ENCODE measurements at regions not wholly inside any gene's neighbourhood (a gene's known extent, or its start where the extent isn't known, plus 50 kb on each side); places are given as distances from the start of the nearest gene placed in this dataset.

GRCh38 chr11:69985641-69986439 lies 92.3 kb upstream of the ANO1 start:
- no peaks in the 10 kb centered on the region for H3K79me2 ChIP-seq (ENCODE audit: control insufficient read depth, insufficient read depth, low read length)
- POLR2A ChIA-PET: no interaction called here
- Mint-ChIP-seq H3K4me3 (no peak overlapping the region), H3K4me1 (peaks cover 9% of the 10 kb centered on the region), H3K9me3 (ENCODE audit: insufficient read depth) (no peaks in the 10 kb centered on the region), H3K27ac (no peak overlapping the region), H3K27me3 (peaks cover 61% of the 10 kb centered on the region)
- H3K4me1 ChIP-seq (ENCODE audit: control insufficient read depth in 2 of 2, insufficient read depth in 2 of 2, low read length in 2 of 2): peaks cover 18 to 19% of the 10 kb centered on the region in 2 donors
- H3K36me3 ChIP-seq (replicated peaks in 1 of 2; ENCODE audit: control extremely low read depth in 1 of 2, control insufficient read depth in 1 of 2, extremely low read depth in 1 of 2, insufficient read depth in 2 of 2, low read length in 1 of 2): no peaks in the 10 kb centered on the region
- H3K27me3 ChIP-seq (replicated peaks in 1 of 4; ENCODE audit: control extremely low read depth in 1 of 4, control insufficient read depth in 3 of 4, insufficient read depth in 4 of 4, low read length in 3 of 4): peaks cover 0 to 35% (median 13%) of the 10 kb centered on the region in 4 experiments
- no peak for DNase-seq
- 5% methylated on average over 75 of the region's 75 CpGs for WGBS (ENCODE audit: insufficient coverage)
- peak overlapping the region; percentile 42 for H3K4me2 ChIP-seq (replicated peaks; ENCODE audit: low read depth, low read length, poor library complexity, severe bottlenecking)
- no peaks in the 10 kb centered on the region for H4K20me1 ChIP-seq (ENCODE audit: control insufficient read depth, insufficient read depth, low read length, poor library complexity, severe bottlenecking)
- ATAC-seq (ENCODE audit: low read depth): no peak
- TF ChIP-seq EZH2 (IDR thresholded peaks at IDR 0.05; ENCODE audit: borderline replicate concordance, insufficient read depth, low read depth, low read length, poor library complexity, severe bottlenecking) (no peak), CTCF (IDR thresholded peaks at IDR 0.05) (no peak)
- H3K27ac ChIP-seq (ENCODE audit: low read length in 2 of 2): no peak overlapping the region
- no peak overlapping the region for H3K9ac ChIP-seq (ENCODE audit: low read length)
- H3K4me3 ChIP-seq (ENCODE audit: control extremely low read depth in 1 of 5, extremely low read depth in 1 of 5, insufficient read depth in 1 of 5, low read depth in 2 of 5, low read length in 4 of 5): no peak overlapping the region
- intact Hi-C loops (cut with micrococcal nuclease): no loop called here
- peaks cover 0 to 11% (median 0%) of the 10 kb centered on the region in 3 donors for H3K9me3 ChIP-seq (ENCODE audit: control extremely low read depth in 1 of 3, control insufficient read depth in 2 of 3, insufficient read depth in 1 of 3, low read length in 2 of 3)
- no peak overlapping the region for H2AFZ ChIP-seq (ENCODE audit: insufficient read depth, low read depth, low read length, poor library complexity, severe bottlenecking)
- CTCF ChIA-PET: no interaction called here

- Histone ChIP-seq H4K20me1 (ENCODE audit: control insufficient read depth, insufficient read depth, low read length, poor library complexity, severe bottlenecking) (no peaks in the 10 kb centered on the region), H3K9ac (ENCODE audit: low read length) (no peak overlapping the region), H3K79me2 (ENCODE audit: control insufficient read depth, insufficient read depth, low read length) (no peaks in the 10 kb centered on the region), H3K9me3 (ENCODE audit: control extremely low read depth in 1 of 3, control insufficient read depth in 2 of 3, insufficient read depth in 1 of 3, low read length in 2 of 3) (peaks cover 0 to 9% (median 0%) of the 10 kb centered on the region in 3 donors), H3K4me3 (ENCODE audit: control extremely low read depth in 1 of 5, extremely low read depth in 1 of 5, insufficient read depth in 1 of 5, low read depth in 2 of 5, low read length in 4 of 5) (no peak overlapping the region), H3K4me1 (ENCODE audit: control insufficient read depth in 2 of 2, insufficient read depth in 2 of 2, low read length in 2 of 2) (peaks cover 18 to 19% of the 10 kb centered on the region in 2 donors), H3K27me3 (replicated peaks in 1 of 4; ENCODE audit: control extremely low read depth in 1 of 4, control insufficient read depth in 3 of 4, insufficient read depth in 4 of 4, low read length in 3 of 4) (peaks cover 0 to 39% (median 13%) of the 10 kb centered on the region in 4 experiments), H3K36me3 (replicated peaks in 1 of 2; ENCODE audit: control extremely low read depth in 1 of 2, control insufficient read depth in 1 of 2, extremely low read depth in 1 of 2, insufficient read depth in 2 of 2, low read length in 1 of 2) (no peaks in the 10 kb centered on the region), H3K27ac (ENCODE audit: low read length in 2 of 2) (no peak overlapping the region), H3K4me2 (replicated peaks; ENCODE audit: low read depth, low read length, poor library complexity, severe bottlenecking) (peak overlapping the region; percentile 42), H2AFZ (ENCODE audit: insufficient read depth, low read depth, low read length, poor library complexity, severe bottlenecking) (no peak overlapping the region)
- WGBS (ENCODE audit: insufficient coverage): 8% methylated on average over 4 of the region's 17 CpGs
- Mint-ChIP-seq H3K4me3 (no peak overlapping the region), H3K27me3 (peaks cover 61% of the 10 kb centered on the region), H3K9me3 (ENCODE audit: insufficient read depth) (no peaks in the 10 kb centered on the region), H3K27ac (no peak overlapping the region), H3K4me1 (peaks cover 9% of the 10 kb centered on the region)
- intact Hi-C loops (cut with micrococcal nuclease): no loop called here
- TF ChIP-seq CTCF (IDR thresholded peaks at IDR 0.05) (no peak), EZH2 (IDR thresholded peaks at IDR 0.05; ENCODE audit: borderline replicate concordance, insufficient read depth, low read depth, low read length, poor library complexity, severe bottlenecking) (no peak)
- POLR2A ChIA-PET: no interaction called here
- ATAC-seq (ENCODE audit: low read depth) (no peak), DNase-seq (no peak)
- CTCF ChIA-PET: no interaction called here
Observed at GRCh38 chr11:69986440-69986787, 91.7 kb upstream of the ANO1 start.
